HCT116 (cell line): ENCODE measurements at regions not wholly inside any gene's neighbourhood (a gene's known extent, or its start where the extent isn't known, plus 50 kb on each side); places are given as distances from the start of the nearest gene placed in this dataset.
"Not testable (repeated sequence)": the region's sequence is repeated elsewhere in the genome, so short reads cannot be mapped to it uniquely, and the experiment has no call there.

Experiments used
- ATAC-seq: fragments of 200-7000 bp; cut with Tn5 transposase; 2 replicates; pipeline ENCODE4 v1.9.1; 2020; ENCODE audit warnings: mild to moderate bottlenecking, moderate library complexity
- BruUV-seq: library from RNA; stranded (reverse); fragments of 400-500 nt; replicated peaks from 2 replicates; lab custom pipeline; 2021; lab: Mats Ljungman, UMichigan
- CTCF ChIA-PET: fragments of 300-600 bp; sonication (Branson Sonifier 250); formaldehyde crosslinking; loops from one replicate; lab custom pipeline; 2021; ENCODE audit warnings: antibody characterized with exemption; lab: Charles Lee
- POLR2A ChIA-PET: fragments of 300-600, 350-600 bp; sonication (Branson Sonifier 250); formaldehyde crosslinking; loops from one replicate; lab custom pipeline; 2021; ENCODE audit warnings: antibody characterized with exemption; lab: Charles Lee
- RAD21 ChIA-PET, 2 experiments: fragments of 300-600 bp; sonication (Branson Sonifier 250); formaldehyde crosslinking; loops; one replicate each; lab custom pipeline; 2023; ENCODE audit warnings: low total read pairs in 2 of 2; ENCODE audit not compliant: uncharacterized antibody in 2 of 2, unreplicated experiment in 2 of 2, low non-redundant PET in 1 of 2; lab: Charles Lee
- DNase-seq: peaks from one replicate; pipeline ENCODE4 v3.0.0-alpha.2; 2010; ENCODE audit warnings: low read depth, low spot score
- H2AFZ ChIP-seq: fragments of 200-600 bp; shearing (Covaris generic), sonication (generic); 2 replicates; pipeline ENCODE4 v1.6.1; 2017; ENCODE audit warnings: low read depth, mixed run types, mixed read lengths, antibody characterized with exemption, low read length; ENCODE audit not compliant: poor library complexity, severe bottlenecking
- H3K27ac ChIP-seq: 2 replicates; pipeline ENCODE4 v1.5.1; 2012; ENCODE audit warnings: low read depth, low read length
- H3K27me3 ChIP-seq: fragments of 200-600 bp; sonication (generic); 2 replicates; pipeline ENCODE4 v1.6.1; 2016; ENCODE audit warnings: mixed run types, low read length, mixed read lengths; ENCODE audit not compliant: insufficient read depth
- H3K36me3 ChIP-seq, 2 experiments: fragments of 200-500 bp in 1 of 2; fragments of 200-600 bp in 1 of 2; sonication (Bioruptor generic) in 1 of 2; sonication (generic) in 1 of 2; 2 replicates each; pipeline versions ENCODE4 v1.5.1 to v1.6.1; 2014 to 2016; ENCODE audit warnings: low read length in 2 of 2, inconsistent platforms in 1 of 2, mixed read lengths in 1 of 2, mixed run types in 1 of 2; ENCODE audit not compliant: insufficient read depth in 2 of 2, control insufficient read depth in 1 of 2
- H3K4me1 ChIP-seq, 2 experiments: fragments of 200-600 bp in 1 of 2; sonication (generic) in 1 of 2; 2 replicates each; pipeline versions ENCODE4 v1.5.1 to v1.6.1; 2012 to 2017; ENCODE audit warnings: low read length in 2 of 2, inconsistent platforms in 1 of 2, mild to moderate bottlenecking in 1 of 2, mixed read lengths in 1 of 2, mixed run types in 1 of 2, moderate library complexity in 1 of 2; ENCODE audit not compliant: insufficient read depth in 2 of 2, control insufficient read depth in 1 of 2
- H3K4me2 ChIP-seq: fragments of 200-600 bp; sonication (generic); 2 replicates; pipeline ENCODE4 v1.6.1; 2017; ENCODE audit warnings: mixed run types, low read length, mixed read lengths
- H3K4me3 ChIP-seq, 2 experiments: fragments of 200-600 bp in 1 of 2; sonication (generic) in 1 of 2; replicated peaks in 1 of 2; 2 replicates each; pipeline ENCODE4 v1.5.1; 2011 to 2016; ENCODE audit warnings: low read length in 2 of 2, control low read depth in 1 of 2, low read depth in 1 of 2, mild to moderate bottlenecking in 1 of 2, mixed read lengths in 1 of 2, mixed run types in 1 of 2
- H3K79me2 ChIP-seq: fragments of 200-600 bp; sonication (generic); 2 replicates; pipeline ENCODE4 v1.6.1; 2017; ENCODE audit warnings: mild to moderate bottlenecking, mixed run types, low read length, moderate library complexity, mixed read lengths; ENCODE audit not compliant: insufficient read depth
- H3K9ac ChIP-seq: fragments of 200-600 bp; sonication (generic); 2 replicates; pipeline ENCODE4 v1.6.1; 2016; ENCODE audit warnings: low read length, mixed read lengths
- H3K9me2 ChIP-seq: fragments of 200-600 bp; sonication (generic), shearing (Covaris generic); 2 replicates; pipeline ENCODE4 v1.6.1; 2017; ENCODE audit warnings: mixed run types, mild to moderate bottlenecking, moderate library complexity; ENCODE audit not compliant: insufficient read depth
- H3K9me3 ChIP-seq, 2 experiments: fragments of 200-500 bp in 1 of 2; fragments of 200-600 bp in 1 of 2; sonication (Bioruptor generic) in 1 of 2; sonication (generic) in 1 of 2; 2 replicates each; pipeline ENCODE4 v1.6.1; 2014 to 2017; ENCODE audit warnings: low read length in 2 of 2, mixed read lengths in 2 of 2, inconsistent platforms in 1 of 2, low read depth in 1 of 2, mild to moderate bottlenecking in 1 of 2, mixed run types in 1 of 2, moderate library complexity in 1 of 2; ENCODE audit not compliant: control insufficient read depth in 1 of 2, insufficient read depth in 1 of 2
- H4K20me1 ChIP-seq: fragments of 200-600 bp; sonication (generic), shearing (Covaris generic); 2 replicates; pipeline ENCODE4 v1.6.1; 2017; ENCODE audit warnings: mixed run types, mild to moderate bottlenecking, moderate library complexity; ENCODE audit not compliant: insufficient read depth
- ATF3 ChIP-seq: IDR thresholded peaks from 2 replicates; pipeline ENCODE4 v1.6.1; 2012
- CEBPB ChIP-seq: IDR thresholded peaks from 2 replicates; pipeline ENCODE4 v1.6.1; 2012; ENCODE audit warnings: low read depth
- CTCF ChIP-seq, 3 experiments: fragments of 200-600 bp in 1 of 3; sonication (generic) in 1 of 3; IDR thresholded peaks in 2 of 3; conservative IDR thresholded peaks in 1 of 3; 2 replicates each; pipeline ENCODE4 v1.5.1; 2012 to 2017; ENCODE audit warnings: low read depth in 2 of 3, low read length in 2 of 3, antibody characterized with exemption in 1 of 3, borderline replicate concordance in 1 of 3, control low read depth in 1 of 3, mild to moderate bottlenecking in 1 of 3, mixed read lengths in 1 of 3, mixed run types in 1 of 3, moderate library complexity in 1 of 3; ENCODE audit not compliant: insufficient read depth in 1 of 3
- EGR1 ChIP-seq: IDR thresholded peaks from 2 replicates; pipeline ENCODE4 v1.6.1; 2012; ENCODE audit warnings: low read depth
- ELF1 ChIP-seq: IDR thresholded peaks from 2 replicates; pipeline ENCODE4 v1.6.1; 2012; ENCODE audit warnings: low read depth, borderline replicate concordance
- EZH2 ChIP-seq: fragments of 200-600 bp; sonication (generic); IDR thresholded peaks from 2 replicates; pipeline ENCODE4 v1.6.1; 2017; ENCODE audit warnings: antibody characterized with exemption, mixed run types
- EZH2phosphoT487 ChIP-seq: fragments of 200-600 bp; IDR thresholded peaks from 2 replicates; pipeline ENCODE4 v1.6.1; 2018; ENCODE audit warnings: antibody characterized with exemption, borderline replicate concordance
- JUND ChIP-seq: IDR thresholded peaks from 2 replicates; pipeline ENCODE4 v1.6.1; 2012
- MAX ChIP-seq: IDR thresholded peaks from 2 replicates; pipeline ENCODE4 v1.6.1; 2012
- POLR2A ChIP-seq: IDR thresholded peaks from 2 replicates; pipeline ENCODE4 v1.7.0; 2011; ENCODE audit warnings: borderline replicate concordance; ENCODE audit not compliant: insufficient read depth, insufficient read length; ENCODE audit errors: extremely low read depth
- POLR2AphosphoS5 ChIP-seq: IDR thresholded peaks from 2 replicates; pipeline ENCODE4 v1.6.1; 2011; ENCODE audit warnings: mild to moderate bottlenecking, low read depth, low read length, moderate library complexity
- RAD21 ChIP-seq: IDR thresholded peaks from 2 replicates; pipeline ENCODE4 v1.6.1; 2012; ENCODE audit warnings: low read depth, mild to moderate bottlenecking
- SIN3A ChIP-seq: IDR thresholded peaks from 2 replicates; pipeline ENCODE4 v1.6.1; 2012; ENCODE audit warnings: low read depth
- SP1 ChIP-seq: IDR thresholded peaks from 2 replicates; pipeline ENCODE4 v1.6.1; 2012; ENCODE audit warnings: low read depth
- SRF ChIP-seq: IDR thresholded peaks from 2 replicates; pipeline ENCODE4 v1.6.1; 2012; ENCODE audit warnings: low read depth
- YY1 ChIP-seq: IDR thresholded peaks from 2 replicates; pipeline ENCODE4 v1.6.1; 2011; ENCODE audit warnings: low read length, low read depth, moderate library complexity, mild to moderate bottlenecking; ENCODE audit not compliant: insufficient replicate concordance; ENCODE audit errors: extremely low read depth
- ZBTB33 ChIP-seq: IDR thresholded peaks from 2 replicates; pipeline ENCODE4 v1.6.1; 2011; ENCODE audit warnings: mild to moderate bottlenecking, low read length, moderate library complexity; ENCODE audit not compliant: insufficient replicate concordance; ENCODE audit errors: extremely low read depth
- ZFX ChIP-seq: fragments of 450-650 bp; IDR thresholded peaks from 2 replicates; pipeline ENCODE4 v1.6.1; 2017
- ZNF274 ChIP-seq: fragments of 200-500 bp; sonication (Bioruptor generic); IDR thresholded peaks from 2 replicates; pipeline ENCODE4 v1.6.1; 2014; ENCODE audit warnings: mild to moderate bottlenecking, low read depth, low read length, inconsistent platforms
- intact Hi-C: fragments of 100-400 bp; cut with micrococcal nuclease; formaldehyde crosslinking; loops from 2 replicates; pipeline ENCODE4 v1.10.0; 2022

- H2AFZ ChIP-seq: no peak overlapping the region
- no peak for TF ChIP-seq SP1
- no peak for TF ChIP-seq ZNF274
- TF ChIP-seq YY1: no peak
- TF ChIP-seq JUND: no peak
- no peak for TF ChIP-seq MAX
- no peak for TF ChIP-seq EZH2
- TF ChIP-seq EGR1: no peak
- no peak for TF ChIP-seq ZFX
- no peak for TF ChIP-seq ATF3
- no peak for TF ChIP-seq EZH2phosphoT487
- no peak for TF ChIP-seq CEBPB
- no peak for TF ChIP-seq SRF
- no peak for TF ChIP-seq POLR2A
- TF ChIP-seq ZBTB33: no peak
- no peak for TF ChIP-seq ELF1
- no peak for TF ChIP-seq POLR2AphosphoS5
- TF ChIP-seq SIN3A: no peak
- no peak for TF ChIP-seq CTCF (IDR thresholded peaks at IDR 0.05 in 2 of 3, conservative IDR thresholded peaks at IDR 0.05 in 1 of 3; ENCODE audit: borderline replicate concordance in 1 of 3, insufficient read depth in 1 of 3, low read depth in 2 of 3, low read length in 2 of 3)
- no peak for TF ChIP-seq RAD21
- no peaks in the 10 kb centered on the region for H3K27me3 ChIP-seq
- no peak overlapping the region for H3K27ac ChIP-seq
- H3K4me3 ChIP-seq: no peak overlapping the region
- no peaks in the 10 kb centered on the region for H3K79me2 ChIP-seq
- H4K20me1 ChIP-seq: no peaks in the 10 kb centered on the region
- H3K9me2 ChIP-seq: no peaks in the 10 kb centered on the region
- no peak overlapping the region for H3K4me2 ChIP-seq
- ChIA-PET CTCF (no interaction called here), POLR2A (no interaction called here), RAD21 (no interaction called here)
- no TSS peak for BruUV-seq
- no peak overlapping the region for H3K9ac ChIP-seq
- no peaks in the 10 kb centered on the region for H3K9me3 ChIP-seq
- no peaks in the 10 kb centered on the region for H3K36me3 ChIP-seq
- intact Hi-C loops: no loop called here
- no peaks in the 10 kb centered on the region for H3K4me1 ChIP-seq
- ATAC-seq: no peak
- no peak for DNase-seq
These were observed 154.5 kb downstream of the LAT start for GRCh38 chr16:29139261-29139802.

GRCh38 chr16:29138698-29139097, 153.8 kb downstream of the LAT start:
- H3K9me2 ChIP-seq, H3K4me3 ChIP-seq, H3K9ac ChIP-seq, H3K27ac ChIP-seq, H3K36me3 ChIP-seq, H3K79me2 ChIP-seq, H3K4me2 ChIP-seq, intact Hi-C loops, POLR2A ChIA-PET, H3K4me1 ChIP-seq, H3K9me3 ChIP-seq, RAD21 ChIA-PET, ATAC-seq, H4K20me1 ChIP-seq, H2AFZ ChIP-seq, H3K27me3 ChIP-seq, CTCF ChIA-PET, DNase-seq, BruUV-seq: not testable (repeated sequence)
